AG09319 (cell line): ENCODE measurements at regions not wholly inside any gene's neighbourhood (a gene's known extent, or its start where the extent isn't known, plus 50 kb on each side); places are given as distances from the start of the nearest gene placed in this dataset.
"Not testable (repeated sequence)": the region's sequence is repeated elsewhere in the genome, so short reads cannot be mapped to it uniquely, and the experiment has no call there.

Source experiments
- DNase-seq: peaks from one replicate; pipeline ENCODE4 v3.0.0-alpha.2; 2010; ENCODE audit warnings: low read depth; ENCODE audit errors: extremely low read depth
- TF ChIP-seq, protein P1 (sequence below): IDR thresholded peaks from 2 replicates; pipeline ENCODE4 v1.5.1; 2011; ENCODE audit warnings: low read depth, mild to moderate bottlenecking, inconsistent platforms, low read length, moderate library complexity

DNA sequence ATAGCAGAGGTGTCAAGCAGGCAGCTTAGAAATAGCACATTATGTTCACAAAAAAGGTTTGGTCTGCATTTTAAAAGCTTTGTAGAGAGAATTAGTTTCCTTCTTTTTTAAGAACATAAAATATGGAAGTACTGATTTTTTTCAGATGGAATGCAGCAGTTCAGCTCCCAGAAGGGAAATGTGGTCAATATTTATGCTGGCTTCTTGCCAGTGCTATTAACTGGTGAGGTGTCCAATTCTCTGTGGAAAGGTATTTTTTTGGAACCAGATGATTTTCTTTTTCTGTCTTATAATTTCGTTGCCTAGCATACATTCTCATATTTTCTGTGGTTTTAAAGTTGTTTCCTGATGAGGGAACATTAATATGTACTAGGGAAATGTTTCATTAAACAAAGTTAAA, 211.4 kb upstream of the ZNF385D start:
- no peak for DNase-seq
- TF ChIP-seq, protein P1, sequence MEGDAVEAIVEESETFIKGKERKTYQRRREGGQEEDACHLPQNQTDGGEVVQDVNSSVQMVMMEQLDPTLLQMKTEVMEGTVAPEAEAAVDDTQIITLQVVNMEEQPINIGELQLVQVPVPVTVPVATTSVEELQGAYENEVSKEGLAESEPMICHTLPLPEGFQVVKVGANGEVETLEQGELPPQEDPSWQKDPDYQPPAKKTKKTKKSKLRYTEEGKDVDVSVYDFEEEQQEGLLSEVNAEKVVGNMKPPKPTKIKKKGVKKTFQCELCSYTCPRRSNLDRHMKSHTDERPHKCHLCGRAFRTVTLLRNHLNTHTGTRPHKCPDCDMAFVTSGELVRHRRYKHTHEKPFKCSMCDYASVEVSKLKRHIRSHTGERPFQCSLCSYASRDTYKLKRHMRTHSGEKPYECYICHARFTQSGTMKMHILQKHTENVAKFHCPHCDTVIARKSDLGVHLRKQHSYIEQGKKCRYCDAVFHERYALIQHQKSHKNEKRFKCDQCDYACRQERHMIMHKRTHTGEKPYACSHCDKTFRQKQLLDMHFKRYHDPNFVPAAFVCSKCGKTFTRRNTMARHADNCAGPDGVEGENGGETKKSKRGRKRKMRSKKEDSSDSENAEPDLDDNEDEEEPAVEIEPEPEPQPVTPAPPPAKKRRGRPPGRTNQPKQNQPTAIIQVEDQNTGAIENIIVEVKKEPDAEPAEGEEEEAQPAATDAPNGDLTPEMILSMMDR: no peak

DNA sequence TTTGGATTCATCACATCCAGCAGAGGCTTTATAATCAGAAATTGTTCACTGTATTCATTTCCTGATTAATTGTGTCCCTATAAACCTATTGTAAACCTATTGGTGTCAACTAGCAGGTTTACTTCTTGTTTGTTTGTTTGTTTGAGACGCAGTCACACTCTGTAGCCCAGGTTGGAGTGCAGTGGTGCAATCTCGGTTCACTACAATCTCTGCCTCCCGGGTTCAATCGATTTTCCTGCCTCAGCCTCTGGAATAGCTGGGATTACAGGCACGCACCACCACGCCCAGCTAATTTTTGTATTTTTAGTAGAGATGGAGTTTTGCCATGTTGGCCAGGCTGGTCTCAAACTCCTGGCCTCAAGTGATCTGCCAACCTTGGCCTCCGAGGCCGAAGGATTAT, 215.4 kb upstream of the ZNF385D start:
- not testable (repeated sequence) for DNase-seq

DNA sequence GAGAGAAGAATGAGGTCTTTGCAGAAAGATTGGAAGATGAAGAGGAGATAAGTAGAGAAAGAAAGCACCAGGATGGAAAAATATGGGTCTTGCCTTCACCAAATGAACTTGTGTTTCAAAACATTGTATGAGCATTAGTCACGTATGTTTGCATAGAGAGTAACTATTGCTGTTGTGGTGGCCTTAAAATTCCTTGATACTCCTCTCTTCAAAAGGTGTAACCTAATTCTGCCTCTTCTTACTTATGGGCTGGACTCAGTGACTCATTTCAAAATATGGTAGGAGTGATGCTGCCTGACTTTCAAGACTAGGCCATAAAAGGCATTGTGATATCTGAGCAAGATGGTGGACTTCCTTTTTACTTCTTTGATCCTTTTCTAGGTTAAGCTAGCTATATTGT, 228.7 kb upstream of the ZNF385D start:
- no peak for DNase-seq
- TF ChIP-seq, protein P1: no peak

DNA sequence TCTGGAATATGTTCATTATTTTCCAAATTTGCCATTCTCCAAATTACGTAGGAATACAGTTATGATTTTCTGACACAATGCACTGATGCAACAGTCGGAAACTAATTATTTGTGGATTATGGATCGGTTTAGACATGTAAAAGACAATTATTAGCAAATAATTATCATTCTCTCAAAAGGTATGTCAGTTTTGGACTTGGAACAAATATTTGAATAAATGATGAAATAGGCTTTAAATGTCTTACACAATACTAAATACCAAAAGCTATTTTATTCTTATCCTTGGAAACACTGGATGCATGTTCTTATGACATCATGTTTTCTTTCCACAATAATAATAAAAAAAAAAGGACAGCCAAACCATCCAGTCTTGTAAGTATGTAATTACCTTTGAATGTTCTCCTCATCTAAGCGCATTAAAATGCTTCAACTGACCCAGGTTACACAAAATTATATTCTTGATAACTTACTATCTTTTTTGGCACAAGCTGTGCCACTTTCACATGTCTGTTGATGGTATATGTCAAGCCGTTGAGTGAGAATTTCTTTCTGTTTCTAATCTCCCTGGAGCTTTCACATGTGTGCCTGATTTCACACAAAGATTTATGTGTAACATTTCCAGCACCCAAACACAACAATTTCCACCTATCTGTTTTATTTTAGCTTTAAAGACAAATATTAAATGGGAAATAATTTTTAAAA, 238.5 kb upstream of the ZNF385D start:
- no peak for DNase-seq
- TF ChIP-seq, protein P1: no peak

DNA sequence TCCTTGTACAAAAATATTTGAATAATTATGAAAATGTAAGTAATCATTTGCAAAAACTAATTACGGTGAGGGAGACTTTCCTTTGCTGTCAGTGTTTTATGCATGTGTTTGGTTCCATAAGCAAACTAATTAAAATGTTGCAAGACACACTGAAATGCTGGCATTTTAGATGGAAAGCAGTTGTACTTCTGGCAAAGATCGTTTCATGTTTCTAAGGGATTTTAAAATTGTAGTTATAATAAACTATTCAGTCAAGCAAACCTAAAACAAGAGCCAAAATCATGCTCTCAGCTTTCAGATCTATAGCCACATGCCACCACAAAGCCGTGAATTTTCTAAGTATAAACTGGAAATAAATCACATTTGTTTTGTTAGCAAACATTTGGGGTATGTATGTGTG, 240.1 kb upstream of the ZNF385D start:
- TF ChIP-seq, protein P1: no peak
- no peak for DNase-seq

DNA sequence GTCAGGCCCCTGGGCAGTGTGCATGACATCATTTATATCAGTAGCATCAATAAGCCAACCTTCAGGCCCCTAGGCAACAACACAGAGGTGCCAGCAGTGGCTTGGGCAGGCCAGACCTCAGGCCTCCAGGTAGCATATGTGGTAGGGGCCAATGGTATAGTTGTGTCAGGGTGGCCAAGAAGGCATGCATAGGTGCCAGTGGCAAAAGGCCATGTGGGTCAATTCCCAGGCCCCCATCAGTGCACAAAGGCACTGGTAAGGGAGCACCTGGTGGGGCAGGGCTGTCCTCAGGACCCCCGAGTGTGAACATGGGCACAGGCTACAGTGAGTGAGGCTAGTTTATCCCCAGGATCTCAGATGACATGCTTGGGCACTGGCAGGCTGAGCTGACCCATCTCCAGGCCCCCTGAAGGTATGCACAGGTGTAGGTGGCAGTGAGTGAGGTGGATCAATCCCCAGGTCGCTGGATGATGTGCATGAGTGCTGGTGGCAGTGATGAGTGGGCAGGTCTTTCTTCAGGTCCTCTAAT, 244.1 kb upstream of the ZNF385D start:
- DNase-seq: no peak
- TF ChIP-seq, protein P1: no peak

DNA sequence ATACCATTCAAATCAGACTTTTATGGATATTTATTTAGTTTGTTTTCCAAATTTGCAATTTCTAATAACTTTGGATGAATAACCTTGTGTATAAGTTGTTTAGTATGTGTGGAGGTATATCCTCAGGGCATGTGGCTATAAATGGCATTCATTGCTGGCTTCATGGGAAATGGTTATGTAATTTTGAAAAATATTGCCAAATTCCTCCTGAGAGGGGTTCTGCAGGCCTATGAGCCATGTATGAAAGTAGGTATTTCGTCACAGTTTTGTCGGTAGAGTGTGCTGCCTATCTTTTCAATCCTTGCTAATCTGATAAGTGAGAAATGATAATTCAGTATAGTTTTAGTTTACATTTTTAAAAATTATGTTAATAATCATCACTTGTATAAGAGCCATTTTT, 256.4 kb upstream of the ZNF385D start:
- no peak for DNase-seq
- TF ChIP-seq, protein P1: no peak

DNA sequence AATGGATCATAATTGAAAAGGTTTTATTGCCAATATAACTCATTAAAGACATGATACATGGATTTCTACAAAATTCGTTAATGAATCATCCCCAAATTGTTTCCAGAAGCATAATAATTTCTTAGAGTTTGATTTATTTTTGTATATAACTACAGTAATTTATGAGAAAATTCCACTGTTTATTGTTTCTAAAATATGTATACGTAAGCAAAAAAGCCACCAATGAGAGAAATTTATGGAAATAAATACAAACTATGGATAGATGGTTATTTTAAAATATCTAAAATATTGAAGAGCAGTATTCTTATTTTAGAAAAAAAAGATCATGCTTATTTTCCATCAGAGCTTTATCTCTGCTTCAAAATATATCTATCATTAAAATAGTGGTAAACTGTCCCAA, 260.0 kb upstream of the ZNF385D start:
- no peak for DNase-seq
- TF ChIP-seq, protein P1: no peak
